HG03103 (cell line): ENCODE measurements at regions not wholly inside any gene's neighbourhood (a gene's known extent, or its start where the extent isn't known, plus 50 kb on each side); places are given as distances from the start of the nearest gene placed in this dataset.
A peak's percentile ranks its signal among the peaks of the same experiment; 100 is the strongest.
"Not testable (repeated sequence)": the region's sequence is repeated elsewhere in the genome, so short reads cannot be mapped to it uniquely, and the experiment has no call there.

Source experiments
- ATAC-seq: cut with Tn5 transposase; IDR thresholded peaks from one replicate; pipeline ENCODE4 v1.9.1; 2021; ENCODE audit warnings: low read depth; ENCODE audit not compliant: unreplicated experiment

DNA sequence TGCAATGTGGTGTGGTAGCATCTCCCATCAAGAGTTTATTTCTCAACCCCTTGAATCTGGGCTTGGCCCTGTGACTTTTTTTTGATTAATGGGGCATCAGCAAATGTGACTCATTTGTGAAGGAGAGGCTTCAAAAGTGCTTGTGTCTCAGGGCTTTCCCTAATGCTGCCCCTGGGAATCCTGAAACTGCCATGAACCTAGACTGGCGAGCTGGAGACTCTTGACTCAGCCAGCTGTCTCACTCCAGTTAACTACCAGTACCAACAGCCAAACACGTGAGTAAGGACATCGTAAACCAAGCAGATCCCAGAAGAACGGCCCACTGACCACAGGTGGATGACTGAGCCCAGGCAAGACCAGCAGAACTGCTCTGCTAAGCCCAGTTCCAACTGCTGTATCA lies 72.8 kb upstream of the ADTRP start:
- no peak for ATAC-seq

DNA sequence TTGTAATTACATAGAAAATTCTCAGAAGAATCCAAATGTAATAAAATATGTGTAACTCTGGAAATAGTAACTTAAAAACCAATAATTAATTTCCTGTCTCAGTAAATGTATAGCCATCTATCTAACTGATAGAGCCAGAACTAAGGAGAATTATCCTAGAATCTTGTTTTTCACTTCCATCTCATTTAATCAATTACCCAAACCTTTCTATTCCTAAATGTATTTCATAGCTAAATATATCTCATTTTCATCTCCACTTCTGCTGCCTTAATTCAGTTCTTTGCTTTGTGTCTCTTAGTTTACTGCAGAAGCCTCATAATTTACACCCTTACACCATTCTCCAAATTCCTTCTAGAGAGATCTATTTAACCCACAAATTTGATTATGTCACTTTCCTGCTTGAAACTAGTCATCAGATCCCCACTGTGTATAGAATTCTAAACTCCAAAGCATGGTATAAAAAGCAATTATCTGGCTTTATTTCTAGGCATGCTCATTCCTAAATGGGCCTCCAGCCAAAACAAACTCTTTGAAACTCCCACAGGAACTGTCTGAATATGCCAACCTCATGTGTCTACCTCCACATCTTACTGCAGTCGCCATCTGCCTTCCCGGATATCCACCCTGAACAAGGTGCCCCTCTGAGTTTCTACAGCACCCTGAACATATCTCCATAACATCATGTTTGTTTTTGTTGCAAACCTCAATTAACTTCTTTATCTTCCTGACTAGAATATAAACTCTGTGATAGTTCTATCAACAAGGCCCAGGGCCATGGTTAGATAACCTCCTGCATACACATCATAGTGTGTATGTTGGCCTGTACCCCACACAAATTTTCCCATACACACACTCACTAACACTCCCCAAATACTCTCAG lies 70.5 kb upstream of the ADTRP start:
- no peak for ATAC-seq

DNA sequence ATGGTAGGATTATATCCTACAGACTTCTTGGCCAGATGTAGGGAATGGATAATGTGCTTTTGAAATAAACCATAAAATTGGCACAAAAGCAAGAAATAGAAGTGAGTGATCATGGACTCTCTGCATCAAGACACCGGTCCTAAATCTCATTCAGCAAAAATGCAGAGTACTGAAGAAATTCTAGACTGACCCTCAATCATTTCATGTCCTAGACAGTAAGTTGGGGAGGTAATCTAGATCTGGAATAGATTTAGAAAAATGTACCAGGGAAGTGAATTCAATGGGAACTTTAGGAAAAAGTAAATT lies 69.7 kb upstream of the ADTRP start:
- no peak for ATAC-seq

DNA sequence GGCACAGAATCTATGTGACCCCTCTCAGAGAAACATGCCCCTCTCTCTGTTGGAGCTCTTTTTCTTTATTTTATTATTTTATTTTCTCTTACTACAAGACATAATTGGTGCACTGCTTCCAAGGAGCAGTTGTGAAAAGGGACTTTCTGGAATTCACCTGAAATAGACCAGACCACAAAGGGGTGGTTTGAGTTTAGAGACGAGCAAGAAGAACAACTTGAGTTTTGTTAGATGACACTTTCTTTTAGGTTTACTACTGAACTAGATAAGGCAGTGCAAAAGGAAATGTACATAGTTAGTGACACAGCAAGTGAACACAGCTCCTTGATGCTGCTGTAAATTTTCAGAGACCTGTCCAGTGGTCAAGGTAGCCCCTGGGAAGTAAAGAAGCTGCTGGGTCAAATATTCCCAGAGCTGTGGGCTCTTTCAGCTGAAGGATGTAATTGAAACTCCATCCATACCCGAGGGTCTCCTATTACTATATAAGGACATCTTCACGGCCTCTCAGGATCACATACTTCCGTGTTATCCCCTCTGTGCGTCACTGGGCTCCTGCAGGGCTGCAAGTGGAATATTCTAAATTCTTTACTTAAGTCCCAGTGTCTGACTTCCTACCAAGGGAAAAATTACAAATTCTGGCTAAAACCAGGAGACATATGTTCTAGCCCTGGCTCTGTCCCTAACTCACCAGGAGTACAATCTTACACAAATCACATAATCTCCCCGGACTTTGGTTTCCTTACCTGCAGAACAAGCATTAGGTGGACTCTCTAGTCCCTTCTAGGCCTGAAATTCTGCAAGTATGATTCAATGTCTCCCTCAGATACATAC lies 69.1 kb upstream of the ADTRP start:
- ATAC-seq = no peak

DNA sequence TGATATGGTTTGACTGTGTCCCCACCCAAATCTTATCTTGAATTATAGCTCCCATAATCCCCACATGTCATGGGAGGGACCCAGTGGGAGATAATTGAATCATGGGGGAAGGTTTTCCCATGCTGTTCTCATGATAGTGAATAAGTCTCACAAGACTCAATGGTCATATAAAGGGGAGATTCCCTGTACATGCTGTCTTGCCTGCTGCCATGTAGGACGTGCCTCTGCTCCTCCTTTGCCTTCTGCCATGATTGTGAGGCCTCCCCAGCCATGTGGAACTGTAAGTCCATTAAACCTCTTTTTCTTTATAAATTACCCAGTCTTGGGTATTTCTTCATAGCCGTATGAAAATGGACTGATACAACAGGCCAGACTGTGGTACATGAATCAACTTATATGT lies 68.5 kb upstream of the ADTRP start:
- ATAC-seq = not testable (repeated sequence)

DNA sequence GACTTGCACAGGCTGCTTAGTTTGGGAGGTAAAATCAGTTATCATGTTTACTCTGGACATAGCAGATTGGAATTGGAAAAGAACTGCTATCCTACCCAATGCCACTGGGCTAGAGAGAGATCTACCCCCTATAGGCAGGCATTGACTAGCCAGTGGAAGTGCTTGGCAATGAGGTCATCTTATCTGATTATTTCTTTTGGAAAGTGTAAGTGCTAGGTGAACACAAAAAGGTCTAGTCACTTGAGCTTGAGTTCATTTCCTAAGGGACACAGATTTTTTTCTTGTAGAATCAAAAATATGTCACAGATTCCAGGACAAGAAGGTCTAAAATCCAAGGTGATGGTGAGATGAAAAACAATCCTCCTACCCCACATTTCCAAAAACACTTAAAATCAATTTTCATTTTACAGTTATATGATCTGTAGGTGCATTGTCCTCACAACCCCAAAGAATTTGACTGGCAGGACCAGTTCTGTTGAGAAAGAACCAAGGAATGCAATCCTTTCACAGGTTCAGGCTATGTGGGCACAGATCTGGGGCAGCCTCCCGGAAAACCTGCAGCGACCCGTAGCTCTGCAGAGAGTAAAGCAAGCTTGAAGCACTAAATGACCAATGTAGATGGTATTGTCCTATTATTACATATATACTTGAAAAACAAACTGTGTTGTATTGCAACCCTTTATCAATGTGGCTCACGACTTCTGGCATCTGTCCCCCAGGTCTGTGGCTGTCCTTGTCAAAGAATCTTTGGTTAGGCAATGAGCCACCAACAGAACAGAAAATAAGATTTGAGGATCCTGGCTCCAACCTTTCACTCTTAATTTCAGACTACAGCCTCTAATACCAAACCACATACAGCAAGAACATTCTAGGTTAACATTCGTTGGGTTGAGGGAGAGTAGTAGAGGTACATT lies 67.3 kb upstream of the ADTRP start:
- ATAC-seq = no peak

DNA sequence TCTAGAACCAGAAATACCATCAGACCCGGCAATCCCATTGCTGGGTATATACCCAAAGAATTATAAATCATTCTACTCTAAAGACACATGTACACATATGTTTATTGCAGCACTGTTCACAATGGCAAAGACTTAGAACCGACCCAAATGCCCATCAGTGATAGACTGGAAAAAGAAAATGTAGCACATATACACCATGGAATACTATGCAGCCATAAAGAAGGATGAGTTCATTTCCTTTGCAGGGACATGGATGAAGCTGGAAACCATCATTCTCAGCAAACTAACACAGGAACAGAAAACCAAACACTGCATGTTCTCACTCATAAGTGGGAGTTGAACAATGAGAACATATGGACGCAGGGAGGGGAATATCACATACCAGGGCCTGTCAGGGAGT lies 64.2 kb upstream of the ADTRP start:
- ATAC-seq = not testable (repeated sequence)

DNA sequence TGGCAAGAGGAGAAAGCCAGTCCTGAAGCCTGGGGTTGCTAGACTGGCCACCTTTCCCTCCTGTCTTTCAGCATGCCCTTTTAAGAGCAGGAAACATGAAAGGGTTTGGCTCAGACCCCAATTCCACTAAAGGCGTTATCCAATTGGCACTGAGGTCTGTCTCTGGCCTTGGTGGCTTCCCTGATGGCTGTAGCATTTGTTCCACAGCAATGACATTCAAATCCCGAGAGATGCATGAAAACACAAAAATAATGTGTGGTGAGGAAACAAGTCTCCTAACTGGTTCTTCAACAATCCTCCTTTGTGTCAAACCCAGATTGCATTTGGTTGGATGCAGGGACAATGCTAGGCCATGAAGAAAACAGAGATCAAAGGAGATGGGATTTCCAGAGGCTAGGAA lies 56.5 kb upstream of the ADTRP start:
- no peak for ATAC-seq

DNA sequence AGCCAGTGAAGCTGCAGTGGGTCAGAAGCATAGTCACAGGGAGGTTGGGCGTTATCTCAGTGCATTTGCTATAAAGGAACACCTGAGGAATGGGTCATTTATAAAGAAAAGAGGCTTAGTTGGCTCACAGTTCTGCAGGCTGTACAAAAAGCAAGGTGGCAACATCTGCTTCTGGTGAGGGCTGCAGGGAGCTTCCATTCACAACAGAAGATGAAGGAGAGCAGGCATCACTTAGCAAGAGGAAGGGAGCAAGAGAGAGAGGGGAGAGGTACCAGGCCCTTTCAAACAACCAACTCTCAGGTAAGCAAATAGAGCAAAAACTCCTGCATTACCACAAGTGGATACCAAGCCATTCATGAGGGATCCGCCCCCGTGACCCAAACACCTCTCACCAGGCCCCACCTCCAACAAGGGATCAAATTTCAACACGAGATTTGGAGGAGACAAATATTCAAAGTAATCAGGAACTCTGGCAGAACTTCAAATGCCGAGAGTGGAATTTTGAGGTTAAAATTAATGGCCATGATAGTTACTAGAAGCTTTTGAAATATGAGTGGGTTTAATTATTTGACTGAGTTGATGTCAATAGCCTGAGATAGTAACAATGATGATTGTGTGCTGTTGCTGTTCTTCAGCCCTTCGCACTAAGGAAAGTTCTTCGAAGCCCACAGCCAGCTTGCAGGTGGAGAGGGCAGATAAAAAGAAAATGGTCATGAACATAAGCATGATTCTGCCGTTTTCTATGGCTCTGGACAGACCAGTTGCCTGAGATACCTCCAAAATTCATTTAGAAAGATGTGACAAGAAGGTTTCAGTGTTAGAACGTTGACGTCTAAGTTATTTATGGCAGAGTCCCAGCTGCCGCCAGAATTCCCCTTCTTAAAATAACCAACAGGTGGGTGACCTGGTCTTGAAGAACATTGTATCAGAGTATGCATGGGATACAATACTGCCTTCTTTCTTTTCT lies 55.3 kb upstream of the ADTRP start:
- peak; percentile 67 for ATAC-seq

DNA sequence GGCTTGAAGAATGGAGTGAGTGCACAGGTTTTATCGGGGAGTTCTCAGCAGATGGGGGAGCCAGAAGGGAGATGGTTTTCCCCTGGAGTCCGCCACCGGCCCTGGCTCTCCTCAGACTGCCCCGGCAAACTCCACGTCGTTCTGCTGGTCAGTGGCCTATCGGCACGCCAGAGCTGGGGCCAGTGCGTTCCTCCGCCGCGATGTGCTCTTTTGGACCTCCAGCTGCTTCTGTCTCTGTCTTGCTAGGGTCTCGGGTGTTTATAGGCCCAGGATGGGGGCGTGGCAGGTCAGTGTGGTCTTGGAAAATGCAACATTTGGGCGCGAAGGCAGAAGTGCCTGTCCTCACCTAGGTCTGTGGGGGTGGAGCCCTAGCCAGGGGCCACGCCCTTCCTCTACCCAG lies 53.0 kb upstream of the ADTRP start:
- ATAC-seq = no peak

DNA sequence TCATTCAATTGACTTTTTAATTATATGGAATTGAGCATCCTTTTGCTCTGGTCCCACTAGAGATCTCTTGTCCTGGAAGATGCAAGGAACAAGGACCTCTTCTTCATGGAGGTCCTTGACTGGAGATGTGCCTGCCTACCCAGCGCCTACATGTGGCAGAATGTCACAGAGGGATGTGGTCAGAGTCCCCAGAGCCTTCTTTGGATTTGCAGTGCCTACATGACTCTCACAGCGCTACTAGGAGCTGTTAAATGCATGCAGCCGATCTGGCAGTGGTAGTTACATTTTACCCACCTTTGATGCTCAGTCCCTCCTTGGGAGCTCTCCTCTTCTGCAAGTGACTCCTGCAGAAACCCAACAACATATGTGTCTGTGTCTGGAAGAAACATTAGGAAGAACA lies 51.9 kb upstream of the ADTRP start:
- ATAC-seq = no peak

DNA sequence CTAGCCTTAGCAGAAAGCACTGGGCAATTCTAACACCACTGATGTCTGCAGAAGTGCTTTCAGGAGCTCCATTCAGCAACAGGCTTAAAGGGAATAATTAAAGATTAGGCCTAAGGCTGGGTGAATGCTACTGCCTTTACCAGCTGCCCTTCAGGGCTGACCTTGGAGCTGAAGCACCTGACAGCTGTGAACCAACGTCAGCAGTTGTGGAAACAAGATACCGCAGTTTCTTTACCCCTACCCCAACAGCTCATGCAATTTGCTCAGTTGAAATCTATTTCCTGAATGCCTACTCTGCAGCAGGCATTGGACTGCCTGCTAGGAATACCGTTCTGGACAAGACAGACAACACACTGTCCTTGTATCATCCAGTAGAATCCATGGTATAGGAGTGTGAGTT lies 51.5 kb upstream of the ADTRP start:
- no peak for ATAC-seq

DNA sequence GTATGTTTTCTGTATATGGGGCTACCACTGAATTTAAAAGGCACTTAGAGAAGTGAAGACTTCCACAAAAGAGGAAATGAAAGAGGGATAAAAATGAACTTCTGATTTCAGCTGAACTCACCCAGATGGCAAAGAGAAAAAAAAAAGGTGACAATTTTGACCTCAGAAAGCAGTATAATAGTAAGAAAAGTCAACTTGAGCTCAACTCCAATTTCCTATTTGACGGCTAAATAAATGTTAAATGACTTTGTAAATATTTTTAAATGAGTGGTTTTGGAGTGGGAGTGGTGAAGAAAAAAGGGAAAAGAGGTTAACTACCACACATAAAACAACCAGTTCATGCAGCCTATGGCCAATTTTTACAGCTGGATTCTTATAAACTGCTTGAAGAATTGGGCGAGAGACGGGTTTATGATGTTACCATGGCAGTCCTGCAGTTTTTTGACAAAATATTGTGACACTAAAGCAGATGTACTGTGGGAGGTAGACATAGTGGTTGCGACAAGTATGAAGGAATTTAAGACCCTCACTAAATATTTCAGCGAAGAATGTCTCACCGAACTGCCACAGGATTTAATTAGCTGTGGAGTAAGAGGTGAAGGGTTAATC lies 49.8 kb upstream of the ADTRP start:
- ATAC-seq = no peak
